MCF 10A (cell line): ENCODE measurements at regions not wholly inside any gene's neighbourhood (a gene's known extent, or its start where the extent isn't known, plus 50 kb on each side); places are given as distances from the start of the nearest gene placed in this dataset.

Experiments
- BruUV-seq: library from RNA; stranded (reverse); fragments of 400-500 nt; replicated peaks from 2 replicates; lab custom pipeline; 2021; lab: Mats Ljungman, UMichigan
- CTCF ChIA-PET: fragments of 300-600 bp; sonication (Branson Sonifier 250); formaldehyde crosslinking; extraction: SDS; loops from one replicate; lab custom pipeline; 2021; ENCODE audit warnings: antibody characterized with exemption, inconsistent platforms; lab: Yijun Ruan, JAX
- POLR2A ChIA-PET: fragments of 300-600, 350-650 bp; sonication (Branson Sonifier 250); formaldehyde crosslinking; extraction: SDS; loops from one replicate; lab custom pipeline; 2020; ENCODE audit warnings: antibody characterized with exemption, inconsistent platforms; lab: Yijun Ruan, JAX
- DNase-seq: peaks from one replicate; pipeline ENCODE4 v3.0.0-alpha.2; 2018; ENCODE audit not compliant: unreplicated experiment
- H3K27ac Mint-ChIP-seq: one replicate; pipeline ENCODE4 v1.8.0; 2022; ENCODE audit warnings: mild to moderate bottlenecking, low read depth, mixed read lengths; ENCODE audit not compliant: unreplicated experiment
- H3K27me3 Mint-ChIP-seq: one replicate; pipeline ENCODE4 v1.8.0; 2022; ENCODE audit warnings: mixed read lengths; ENCODE audit not compliant: insufficient read depth, unreplicated experiment
- H3K36me3 Mint-ChIP-seq: one replicate; pipeline ENCODE4 v1.8.0; 2022; ENCODE audit warnings: mild to moderate bottlenecking, moderate library complexity, mixed read lengths; ENCODE audit not compliant: insufficient read depth, unreplicated experiment
- H3K4me1 Mint-ChIP-seq: one replicate; pipeline ENCODE4 v1.8.0; 2022; ENCODE audit warnings: mixed read lengths; ENCODE audit not compliant: insufficient read depth, unreplicated experiment
- H3K4me3 Mint-ChIP-seq: one replicate; pipeline ENCODE4 v1.8.0; 2022; ENCODE audit warnings: mild to moderate bottlenecking, moderate library complexity, mixed read lengths; ENCODE audit not compliant: unreplicated experiment
- H3K9me3 Mint-ChIP-seq: one replicate; pipeline ENCODE4 v1.8.0; 2022; ENCODE audit warnings: mixed read lengths; ENCODE audit not compliant: unreplicated experiment
- CTCF ChIP-seq: fragments of 200-600 bp; IDR thresholded peaks from one replicate; pipeline ENCODE4 v1.8.0; 2022; ENCODE audit warnings: antibody characterized with exemption, mild to moderate bottlenecking; ENCODE audit not compliant: unreplicated experiment
- intact Hi-C: fragments of 100-400 bp; cut with micrococcal nuclease; formaldehyde crosslinking; loops from 2 replicates; pipeline ENCODE4 v1.14.1; 2022

- POLR2A ChIA-PET: no interaction called here
- Mint-ChIP-seq H3K27ac (no peak overlapping the region), H3K9me3 (no peaks in the 10 kb centered on the region), H3K4me1 (no peaks in the 10 kb centered on the region), H3K4me3 (no peak overlapping the region), H3K27me3 (peaks cover 27% of the 10 kb centered on the region), H3K36me3 (no peaks in the 10 kb centered on the region)
- CTCF ChIA-PET: interaction anchor here (0.7 kb wide), 1 partner anchor 542 kb away, joined by 3 read pairs; no protein-coding TSS in a partner anchor
- no TSS peak for BruUV-seq
- DNase-seq: no peak
- intact Hi-C loops: no loop called here
- no peak for TF ChIP-seq CTCF
These were observed 182.9 kb downstream of the KIF26A start for GRCh38 chr14:104321088-104321801.

- TF ChIP-seq CTCF: no peak
- BruUV-seq: no TSS peak
- intact Hi-C loops: no loop called here
- no peak overlapping the region for H3K27ac Mint-ChIP-seq
- CTCF ChIA-PET: no interaction called here
- no peak for DNase-seq
- POLR2A ChIA-PET: interaction anchor here (1.2 kb wide), 1 partner anchor 9 kb away, joined by 4 read pairs; no protein-coding TSS in a partner anchor
- peaks cover 22% of the 10 kb centered on the region for H3K27me3 Mint-ChIP-seq
- H3K36me3 Mint-ChIP-seq: no peaks in the 10 kb centered on the region
- no peak overlapping the region for H3K4me3 Mint-ChIP-seq
- no peaks in the 10 kb centered on the region for H3K9me3 Mint-ChIP-seq
- H3K4me1 Mint-ChIP-seq: no peaks in the 10 kb centered on the region
These were observed 183.4 kb downstream of the KIF26A start for GRCh38 chr14:104321802-104322130.

GRCh38 chr14:104322531-104323366 lies 184.4 kb downstream of the KIF26A start:
- intact Hi-C loops: no loop called here
- POLR2A ChIA-PET: interaction anchor here (1.2 kb wide), 1 partner anchor 10 kb away, joined by 4 read pairs; no protein-coding TSS in a partner anchor
- no peak for TF ChIP-seq CTCF
- no TSS peak for BruUV-seq
- no peak overlapping the region for H3K27ac Mint-ChIP-seq
- CTCF ChIA-PET: no interaction called here
- no peaks in the 10 kb centered on the region for H3K9me3 Mint-ChIP-seq
- peaks cover 12% of the 10 kb centered on the region for H3K27me3 Mint-ChIP-seq
- no peaks in the 10 kb centered on the region for H3K4me1 Mint-ChIP-seq
- H3K4me3 Mint-ChIP-seq: no peak overlapping the region
- no peaks in the 10 kb centered on the region for H3K36me3 Mint-ChIP-seq
- DNase-seq: no peak

- TF ChIP-seq CTCF: no peak
- H3K27me3 Mint-ChIP-seq: peaks cover 11% of the 10 kb centered on the region
These were observed 185.3 kb downstream of the KIF26A start for GRCh38 chr14:104323551-104324175.

More at GRCh38 chr14:104323551-104324175, 185.3 kb downstream of the KIF26A start:
- CTCF ChIA-PET: no interaction called here
- Mint-ChIP-seq H3K4me3 (no peak overlapping the region), H3K36me3 (no peaks in the 10 kb centered on the region), H3K9me3 (no peaks in the 10 kb centered on the region), H3K27ac (no peak overlapping the region), H3K4me1 (no peaks in the 10 kb centered on the region)
- DNase-seq: no peak
- BruUV-seq: no TSS peak
- POLR2A ChIA-PET: no interaction called here
- intact Hi-C loops: no loop called here
